ENCODE measurements at regions not wholly inside any gene's neighbourhood (a gene's known extent, or its start where the extent isn't known, plus 50 kb on each side); places are given as distances from the start of the nearest gene placed in this dataset.
"Not testable (repeated sequence)": the region's sequence is repeated elsewhere in the genome, so short reads cannot be mapped to it uniquely, and the experiment has no call there.

DNA sequence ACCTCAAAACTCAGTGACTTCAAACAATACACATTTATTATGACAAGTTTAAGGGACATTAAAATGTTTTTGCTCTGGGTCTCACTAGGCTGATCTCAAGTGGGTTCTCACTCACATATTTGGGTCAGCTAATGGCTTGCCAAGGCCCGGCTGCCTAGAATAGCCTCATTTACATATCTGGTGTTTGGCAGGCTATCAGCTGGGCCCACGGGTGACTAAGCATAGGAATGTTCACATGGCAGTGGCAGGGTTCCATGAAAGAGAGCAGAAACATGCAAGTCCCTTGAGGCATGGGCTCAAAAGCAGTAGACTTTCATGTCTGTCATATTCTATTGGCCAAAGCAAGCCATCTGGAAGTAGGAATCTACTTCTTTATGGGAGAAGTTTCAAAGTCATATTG lies 492.6 kb downstream of the KCNT2 start:
- Histone ChIP-seq H3K9ac (ENCODE audit: low read depth, low read length) (no peak overlapping the region), H3K9me3 (ENCODE audit: control insufficient read depth, insufficient read depth, low read length) (no peaks in the 10 kb centered on the region), H3K36me3 (ENCODE audit: insufficient read depth, low read length) (no peaks in the 10 kb centered on the region), H3K4me1 (ENCODE audit: insufficient read depth, low read length) (0 out of 2 replicates have a peak, but pooled peaks cover 3% of the 10 kb centered on the region)

DNA sequence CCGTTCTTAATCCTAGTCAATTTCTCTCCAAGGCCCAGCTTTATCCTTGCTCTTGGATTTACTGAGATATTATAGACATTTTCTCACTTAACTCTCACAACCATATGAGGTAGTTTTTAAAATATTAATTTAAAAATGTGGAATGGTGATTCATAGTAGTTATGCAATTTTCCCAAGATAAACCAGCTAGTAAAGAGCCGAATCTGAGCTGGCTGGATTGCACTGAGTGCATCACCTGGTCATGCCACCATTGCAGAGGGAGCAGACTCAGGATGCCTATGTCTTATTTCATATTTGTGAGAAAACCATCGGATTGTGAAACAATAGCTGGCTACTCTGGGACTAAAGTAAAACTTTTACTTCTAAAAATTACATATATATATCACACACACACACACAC lies 494.0 kb downstream of the KCNT2 start:
- H3K36me3 ChIP-seq (ENCODE audit: insufficient read depth, low read length), result no peaks in the 10 kb centered on the region
- H3K4me1 ChIP-seq (ENCODE audit: insufficient read depth, low read length), result 0 out of 2 replicates have a peak, but pooled peaks cover 3% of the 10 kb centered on the region
- H3K9ac ChIP-seq (ENCODE audit: low read depth, low read length), result no peak overlapping the region
- H3K9me3 ChIP-seq (ENCODE audit: control insufficient read depth, insufficient read depth, low read length), result no peaks in the 10 kb centered on the region

DNA sequence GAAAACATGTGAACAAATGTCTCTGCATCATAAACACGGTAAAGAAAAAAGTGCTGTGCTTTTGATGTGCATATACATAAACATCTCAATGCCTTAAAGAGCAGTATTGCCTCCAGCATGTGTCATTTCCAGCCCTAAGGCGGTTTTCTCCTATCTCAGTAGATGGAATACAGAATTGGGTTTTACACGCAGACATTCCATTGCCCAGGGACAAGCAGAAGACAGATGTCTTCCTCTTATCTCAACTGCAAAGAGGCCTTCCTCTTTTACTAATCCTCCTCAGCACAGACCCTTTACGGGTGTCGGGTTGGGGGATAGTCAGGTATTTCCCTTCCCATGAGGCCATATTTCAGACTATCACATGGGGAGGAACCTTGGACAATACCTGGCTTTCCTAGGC lies 499.2 kb downstream of the KCNT2 start:
- H3K9ac ChIP-seq (ENCODE audit: low read depth, low read length); H3K36me3 ChIP-seq (ENCODE audit: insufficient read depth, low read length); H3K4me1 ChIP-seq (ENCODE audit: insufficient read depth, low read length); H3K9me3 ChIP-seq (ENCODE audit: control insufficient read depth, insufficient read depth, low read length): not testable (repeated sequence)

DNA sequence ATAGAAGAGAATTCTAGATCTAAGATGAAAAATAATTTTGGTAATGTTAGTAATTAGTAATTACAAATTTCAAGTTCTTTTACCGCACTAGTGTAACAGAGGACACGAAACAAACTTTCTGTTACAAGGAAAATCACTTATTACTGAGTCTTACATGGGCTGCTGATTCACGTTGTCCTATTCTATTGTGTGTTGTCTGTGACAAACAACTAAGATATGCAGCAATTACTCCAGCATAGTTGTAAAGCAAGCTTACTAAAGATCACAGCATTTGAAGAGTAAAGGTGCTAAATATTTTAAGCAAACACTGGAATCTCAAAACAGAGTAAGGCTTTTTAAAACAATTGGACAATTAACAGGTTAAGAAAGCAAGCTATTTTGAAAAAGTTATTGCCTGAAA lies 502.3 kb downstream of the KCNT2 start:
- Histone ChIP-seq H3K9me3 (ENCODE audit: control insufficient read depth, insufficient read depth, low read length) (0 out of 2 replicates have a peak, but pooled peaks cover 3% of the 10 kb centered on the region), H3K9ac (ENCODE audit: low read depth, low read length) (no peak overlapping the region), H3K4me1 (ENCODE audit: insufficient read depth, low read length) (no peaks in the 10 kb centered on the region), H3K36me3 (ENCODE audit: insufficient read depth, low read length) (no peaks in the 10 kb centered on the region)

DNA sequence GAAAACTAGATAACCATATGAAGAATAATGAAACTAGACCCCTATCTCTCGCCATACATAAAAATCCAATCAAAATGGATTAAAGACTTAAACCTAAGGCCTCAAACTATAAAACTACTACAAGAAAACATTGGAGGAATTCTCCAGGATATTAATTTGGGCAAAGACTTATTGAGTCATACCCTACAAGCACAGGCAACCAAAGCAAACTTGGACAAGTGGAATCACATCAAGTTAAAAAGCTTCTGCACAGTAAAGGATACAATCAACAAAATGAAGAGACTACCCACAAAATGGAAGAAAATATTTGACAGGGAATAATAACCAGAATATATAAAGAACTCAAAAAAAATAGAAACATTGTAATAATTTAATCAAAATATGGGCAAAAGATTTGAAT lies 505.4 kb downstream of the KCNT2 start:
- no peaks in the 10 kb centered on the region for H3K36me3 ChIP-seq (ENCODE audit: insufficient read depth, low read length)
- no peaks in the 10 kb centered on the region for H3K4me1 ChIP-seq (ENCODE audit: insufficient read depth, low read length)
- no peak overlapping the region for H3K9ac ChIP-seq (ENCODE audit: low read depth, low read length)
- 0 out of 2 replicates have a peak, but pooled peaks cover 3% of the 10 kb centered on the region for H3K9me3 ChIP-seq (ENCODE audit: control insufficient read depth, insufficient read depth, low read length)

DNA sequence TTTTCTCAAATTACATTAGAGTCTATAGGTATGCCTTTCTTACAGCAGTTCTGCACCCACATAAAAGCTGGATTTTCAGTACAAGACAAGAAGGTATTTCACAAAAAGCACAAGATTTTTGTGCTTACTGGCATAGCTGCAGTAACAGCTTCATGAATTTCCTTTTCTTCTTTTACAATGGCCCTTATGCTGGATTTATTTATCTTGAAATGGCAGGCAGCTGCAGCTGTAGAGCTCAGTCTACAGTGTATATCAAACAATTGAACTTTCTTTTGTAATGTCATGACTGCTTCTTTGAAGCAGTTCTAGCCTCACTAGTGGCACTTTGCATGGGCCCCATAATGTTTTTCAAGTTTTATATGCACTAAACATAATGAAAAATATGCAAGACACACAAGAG lies 510.2 kb downstream of the KCNT2 start:
- no peaks in the 10 kb centered on the region for H3K4me1 ChIP-seq (ENCODE audit: insufficient read depth, low read length)

DNA sequence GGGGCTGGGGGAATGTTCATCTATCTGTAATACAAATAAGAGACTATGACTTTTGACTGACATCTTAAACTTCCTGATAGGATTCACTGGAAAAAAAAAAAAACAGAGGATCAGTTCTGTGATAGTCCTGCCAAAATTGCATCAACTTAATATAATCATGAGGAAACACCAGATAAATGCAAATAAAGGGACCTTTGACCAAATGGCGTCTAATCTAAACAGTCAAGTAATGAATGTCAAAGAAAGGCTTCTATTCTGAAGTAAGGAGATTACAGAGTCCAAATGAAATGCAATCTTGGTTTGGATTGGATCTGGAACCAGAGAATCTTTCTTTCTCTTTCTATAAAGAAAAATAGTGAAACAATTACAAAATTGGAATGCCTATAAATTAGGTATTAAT lies 513.4 kb downstream of the KCNT2 start:
- H3K36me3 ChIP-seq (ENCODE audit: insufficient read depth, low read length), result no peaks in the 10 kb centered on the region
- H3K9me3 ChIP-seq (ENCODE audit: control insufficient read depth, insufficient read depth, low read length), result no peaks in the 10 kb centered on the region
- no peaks in the 10 kb centered on the region for H3K4me1 ChIP-seq (ENCODE audit: insufficient read depth, low read length)
- H3K9ac ChIP-seq (ENCODE audit: low read depth, low read length), result no peak overlapping the region

More for the DNA sequence above, 510.2 kb downstream of the KCNT2 start:
- H3K9me3 ChIP-seq (ENCODE audit: control insufficient read depth, insufficient read depth, low read length), result 0 out of 2 replicates have a peak, but pooled peaks cover 3% of the 10 kb centered on the region
- H3K9ac ChIP-seq (ENCODE audit: low read depth, low read length), result no peak overlapping the region
- no peaks in the 10 kb centered on the region for H3K36me3 ChIP-seq (ENCODE audit: insufficient read depth, low read length)

DNA sequence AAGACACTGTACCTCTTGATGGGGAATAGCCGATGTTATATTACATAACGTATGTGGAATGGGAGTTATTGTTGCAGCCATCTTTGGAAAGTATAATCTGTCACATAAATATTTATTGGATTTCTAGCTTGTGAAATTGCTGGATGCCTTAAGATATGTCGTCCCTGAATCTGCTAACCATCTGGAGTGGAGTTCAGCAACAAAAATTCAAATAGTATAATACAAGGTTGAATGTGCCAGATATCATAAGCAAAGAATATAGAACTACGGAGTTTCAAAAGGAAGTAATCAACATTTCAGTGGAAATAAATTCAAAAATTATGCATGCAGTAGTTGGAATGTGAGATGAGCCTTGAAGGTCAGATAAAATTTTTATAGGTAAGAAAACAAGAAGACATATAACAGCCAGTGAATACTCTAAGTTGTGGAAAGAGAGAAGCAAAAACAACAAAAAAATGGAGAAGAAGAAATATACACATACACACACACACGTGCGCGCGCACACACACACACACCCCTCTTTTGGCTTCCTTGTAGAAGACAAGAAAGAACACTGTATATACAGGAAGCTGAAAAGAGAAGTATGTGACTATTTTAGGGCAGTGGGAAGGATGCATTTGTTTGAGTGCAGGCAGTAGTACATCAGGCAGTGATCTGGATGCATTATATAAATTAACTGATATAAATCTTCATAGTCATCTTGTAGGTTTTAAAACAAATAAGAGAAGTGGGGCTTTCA lies 516.7 kb downstream of the KCNT2 start:
- Histone ChIP-seq H3K9me3 (ENCODE audit: control insufficient read depth, insufficient read depth, low read length) (no peaks in the 10 kb centered on the region), H3K4me1 (ENCODE audit: insufficient read depth, low read length) (no peaks in the 10 kb centered on the region), H3K9ac (ENCODE audit: low read depth, low read length) (no peak overlapping the region), H3K36me3 (ENCODE audit: insufficient read depth, low read length) (no peaks in the 10 kb centered on the region)

DNA sequence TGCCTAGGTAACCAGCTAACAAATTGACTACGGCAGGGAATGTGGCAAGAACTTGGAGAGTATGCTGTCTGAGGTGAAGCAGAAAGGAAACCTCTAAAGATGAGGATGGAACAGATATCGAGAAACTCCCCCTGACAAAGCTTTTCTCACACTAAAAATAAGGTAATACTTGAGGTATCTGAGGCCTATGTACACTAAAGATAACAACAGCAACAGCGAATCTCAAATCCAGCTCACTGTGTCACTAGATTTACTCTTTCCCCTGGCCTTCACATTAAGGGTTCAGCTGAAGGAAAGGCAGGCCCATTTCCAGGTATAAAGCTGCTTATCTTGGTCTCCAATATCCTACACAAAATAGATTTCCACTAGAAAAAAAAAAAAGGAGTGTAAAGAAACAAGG lies 518.0 kb downstream of the KCNT2 start:
- H3K36me3 ChIP-seq (ENCODE audit: insufficient read depth, low read length), result no peaks in the 10 kb centered on the region
- no peak overlapping the region for H3K9ac ChIP-seq (ENCODE audit: low read depth, low read length)
- H3K9me3 ChIP-seq (ENCODE audit: control insufficient read depth, insufficient read depth, low read length), result no peaks in the 10 kb centered on the region
- no peaks in the 10 kb centered on the region for H3K4me1 ChIP-seq (ENCODE audit: insufficient read depth, low read length)

DNA sequence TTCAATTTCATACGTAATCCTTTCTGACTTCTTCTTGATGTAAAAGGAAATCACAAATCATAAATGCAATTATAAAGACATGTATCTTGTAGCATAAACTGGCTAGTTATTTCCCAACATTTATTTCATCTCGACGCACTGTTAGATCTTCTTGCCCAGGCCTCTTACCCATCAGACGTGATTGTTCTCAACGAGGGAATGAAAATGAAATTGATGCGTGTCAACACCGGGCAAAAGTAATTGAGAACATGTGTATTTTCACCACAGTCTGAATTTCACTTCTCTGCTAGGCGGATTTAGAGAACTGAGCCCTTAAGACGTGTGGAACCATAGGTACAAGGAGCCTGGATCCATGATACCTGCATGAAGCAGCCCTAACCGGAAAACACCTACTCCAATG lies 519.7 kb downstream of the KCNT2 start:
- Histone ChIP-seq H3K4me1 (ENCODE audit: insufficient read depth, low read length) (no peaks in the 10 kb centered on the region), H3K9me3 (ENCODE audit: control insufficient read depth, insufficient read depth, low read length) (no peaks in the 10 kb centered on the region), H3K36me3 (ENCODE audit: insufficient read depth, low read length) (no peaks in the 10 kb centered on the region), H3K9ac (ENCODE audit: low read depth, low read length) (no peak overlapping the region)

DNA sequence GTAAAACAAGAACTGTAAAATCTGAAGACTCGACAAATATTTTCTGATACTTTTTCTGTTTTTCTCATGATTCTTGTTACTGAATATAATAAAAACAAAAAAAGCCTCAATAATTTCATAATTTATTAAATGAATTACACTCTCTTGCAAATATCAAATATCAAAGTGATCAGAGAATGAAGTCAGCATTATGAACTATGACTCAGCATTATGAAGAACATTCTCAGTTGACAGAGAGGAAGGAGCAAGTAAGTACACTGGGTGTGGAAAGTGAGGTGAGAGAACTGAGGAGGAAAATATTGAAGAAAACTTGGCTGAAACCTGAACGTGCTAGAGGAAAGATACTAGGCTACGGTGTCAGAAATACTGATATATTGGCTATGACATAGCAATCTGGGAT lies 529.5 kb downstream of the KCNT2 start:
- no peak overlapping the region for H3K9ac ChIP-seq (ENCODE audit: low read depth, low read length)
- H3K36me3 ChIP-seq (ENCODE audit: insufficient read depth, low read length), result no peaks in the 10 kb centered on the region
- H3K9me3 ChIP-seq (ENCODE audit: control insufficient read depth, insufficient read depth, low read length), result no peaks in the 10 kb centered on the region
- no peaks in the 10 kb centered on the region; the same call in 1 of the 2 replicates for H3K4me1 ChIP-seq (ENCODE audit: insufficient read depth, low read length)

DNA sequence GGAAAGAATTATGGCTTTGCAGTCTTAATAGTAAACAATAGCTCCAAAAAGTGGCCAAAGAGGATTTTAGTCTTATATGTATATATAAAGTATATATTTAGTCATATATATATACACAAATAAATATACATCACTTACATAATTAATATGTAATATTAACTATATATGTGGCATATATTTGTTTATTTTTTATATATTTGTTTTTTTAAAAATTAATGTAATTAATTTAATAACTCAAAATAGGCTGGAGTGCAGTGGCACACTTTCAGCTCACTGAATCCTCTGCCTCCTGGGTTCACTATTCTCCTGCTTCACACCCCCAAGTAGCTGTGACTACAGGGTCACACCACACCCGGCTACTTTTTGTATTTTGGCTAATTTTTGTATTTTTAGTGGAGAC lies 532.6 kb downstream of the KCNT2 start:
- H3K9me3 ChIP-seq (ENCODE audit: control insufficient read depth, insufficient read depth, low read length), result no peaks in the 10 kb centered on the region
- H3K4me1 ChIP-seq (ENCODE audit: insufficient read depth, low read length), result no peaks in the 10 kb centered on the region; the same call in 1 of the 2 replicates
- no peak overlapping the region for H3K9ac ChIP-seq (ENCODE audit: low read depth, low read length)
- no peaks in the 10 kb centered on the region for H3K36me3 ChIP-seq (ENCODE audit: insufficient read depth, low read length)

DNA sequence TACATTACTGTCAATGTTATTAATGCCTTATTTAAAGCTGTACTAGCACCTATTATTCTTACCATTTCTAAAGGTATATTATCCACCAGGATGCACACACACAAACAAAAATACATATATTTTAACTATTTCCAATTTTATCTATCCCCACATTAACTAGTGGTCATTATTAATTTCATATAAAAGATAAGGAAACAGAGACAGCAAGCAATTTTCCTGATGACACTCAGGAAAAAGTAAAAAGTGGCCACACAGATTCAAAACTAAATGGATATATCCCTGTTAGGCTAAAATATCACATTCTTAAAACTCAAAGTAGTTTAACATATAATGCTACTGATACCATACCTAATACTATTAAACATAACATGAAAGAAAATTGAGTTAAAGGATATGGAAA lies 534.1 kb downstream of the KCNT2 start:
- H3K9me3 ChIP-seq (ENCODE audit: control insufficient read depth, insufficient read depth, low read length), result no peaks in the 10 kb centered on the region
- H3K36me3 ChIP-seq (ENCODE audit: insufficient read depth, low read length), result no peaks in the 10 kb centered on the region
- H3K4me1 ChIP-seq (ENCODE audit: insufficient read depth, low read length), result no peaks in the 10 kb centered on the region; the same call in 1 of the 2 replicates
- H3K9ac ChIP-seq (ENCODE audit: low read depth, low read length), result no peak overlapping the region

DNA sequence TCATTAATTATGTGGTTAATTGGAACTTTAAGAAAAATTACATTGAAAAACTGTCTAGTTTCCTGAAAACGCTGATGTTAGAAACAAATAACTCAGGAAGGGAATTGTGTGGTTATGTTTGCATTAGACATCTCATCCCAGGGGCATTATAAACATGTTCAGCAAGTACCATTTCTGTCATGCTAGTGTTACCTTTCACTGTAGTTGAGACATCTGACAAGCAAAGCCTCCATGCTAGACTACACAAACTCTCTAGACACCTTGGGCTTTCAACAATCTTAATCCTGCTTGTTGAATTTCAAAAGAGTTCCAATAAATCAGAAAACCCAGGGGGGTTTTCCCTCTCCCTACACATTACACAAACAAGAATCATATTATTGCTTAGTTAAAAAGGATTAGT lies 536.8 kb downstream of the KCNT2 start:
- Histone ChIP-seq H3K4me1 (ENCODE audit: insufficient read depth, low read length) (no peaks in the 10 kb centered on the region), H3K36me3 (ENCODE audit: insufficient read depth, low read length) (no peaks in the 10 kb centered on the region), H3K9ac (ENCODE audit: low read depth, low read length) (no peak overlapping the region), H3K9me3 (ENCODE audit: control insufficient read depth, insufficient read depth, low read length) (no peaks in the 10 kb centered on the region)

DNA sequence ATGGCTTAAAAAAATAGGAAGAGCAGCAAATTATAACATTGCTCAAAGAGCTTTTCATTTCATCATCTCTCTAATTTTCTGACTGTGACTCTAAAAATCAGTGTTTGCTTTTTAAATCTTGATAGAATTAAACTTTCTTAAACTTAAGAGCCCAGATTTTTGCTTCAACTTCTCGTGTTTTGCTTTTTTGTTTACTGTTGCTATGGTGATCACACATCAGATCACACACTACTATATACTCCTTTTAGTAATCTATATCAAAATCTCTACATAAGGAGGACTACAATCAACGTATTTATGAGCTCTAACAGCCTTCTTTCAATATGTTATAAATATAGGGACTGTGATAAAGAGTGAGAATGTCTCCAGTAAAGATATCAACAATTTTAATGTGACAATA lies 537.3 kb downstream of the KCNT2 start:
- Histone ChIP-seq H3K4me1 (ENCODE audit: insufficient read depth, low read length) (no peaks in the 10 kb centered on the region), H3K9ac (ENCODE audit: low read depth, low read length) (no peak overlapping the region), H3K9me3 (ENCODE audit: control insufficient read depth, insufficient read depth, low read length) (no peaks in the 10 kb centered on the region), H3K36me3 (ENCODE audit: insufficient read depth, low read length) (no peaks in the 10 kb centered on the region)
